GM23248 (cell line): ENCODE measurements at regions not wholly inside any gene's neighbourhood (a gene's known extent, or its start where the extent isn't known, plus 50 kb on each side); places are given as distances from the start of the nearest gene placed in this dataset.

ENCODE experiments used
- EZH2 ChIP-seq: fragments of 200-600 bp; sonication (generic); IDR thresholded peaks from 2 replicates; pipeline ENCODE4 v1.6.1; 2018; ENCODE audit warnings: antibody characterized with exemption, mild to moderate bottlenecking; ENCODE audit not compliant: insufficient read depth, poor library complexity, severe bottlenecking
- EZH2phosphoT487 ChIP-seq: fragments of 200-600 bp; sonication (generic); IDR thresholded peaks from 2 replicates; pipeline ENCODE4 v1.6.1; 2018; ENCODE audit warnings: antibody characterized with exemption, moderate library complexity, mild to moderate bottlenecking, low read depth; ENCODE audit not compliant: insufficient read depth

DNA sequence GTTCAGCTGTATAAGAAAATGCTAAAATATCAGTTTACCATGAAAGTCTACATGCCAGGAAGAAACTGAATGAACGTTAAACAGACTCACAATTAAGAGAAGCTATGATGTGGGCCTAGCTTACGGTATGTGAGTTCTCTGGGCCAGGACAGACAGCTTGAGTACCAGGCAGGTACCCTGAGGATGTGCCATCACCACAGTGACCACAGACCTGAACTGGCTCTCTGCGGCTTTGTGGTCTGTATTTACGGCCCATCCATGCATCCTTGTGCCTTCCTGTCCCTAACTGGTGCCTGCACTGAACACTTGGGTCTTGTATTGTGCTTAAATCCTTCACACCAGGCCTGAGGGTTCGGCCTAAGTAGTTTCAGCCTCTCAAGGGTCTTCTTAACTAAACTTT lies 467.5 kb upstream of the PPP2R3A start:
- TF ChIP-seq EZH2phosphoT487 (no peak), EZH2 (no peak)
